ENCODE measurements at regions not wholly inside any gene's neighbourhood (a gene's known extent, or its start where the extent isn't known, plus 50 kb on each side); places are given as distances from the start of the nearest gene placed in this dataset.
A peak's percentile ranks its signal among the peaks of the same experiment; 100 is the strongest.

DNA sequence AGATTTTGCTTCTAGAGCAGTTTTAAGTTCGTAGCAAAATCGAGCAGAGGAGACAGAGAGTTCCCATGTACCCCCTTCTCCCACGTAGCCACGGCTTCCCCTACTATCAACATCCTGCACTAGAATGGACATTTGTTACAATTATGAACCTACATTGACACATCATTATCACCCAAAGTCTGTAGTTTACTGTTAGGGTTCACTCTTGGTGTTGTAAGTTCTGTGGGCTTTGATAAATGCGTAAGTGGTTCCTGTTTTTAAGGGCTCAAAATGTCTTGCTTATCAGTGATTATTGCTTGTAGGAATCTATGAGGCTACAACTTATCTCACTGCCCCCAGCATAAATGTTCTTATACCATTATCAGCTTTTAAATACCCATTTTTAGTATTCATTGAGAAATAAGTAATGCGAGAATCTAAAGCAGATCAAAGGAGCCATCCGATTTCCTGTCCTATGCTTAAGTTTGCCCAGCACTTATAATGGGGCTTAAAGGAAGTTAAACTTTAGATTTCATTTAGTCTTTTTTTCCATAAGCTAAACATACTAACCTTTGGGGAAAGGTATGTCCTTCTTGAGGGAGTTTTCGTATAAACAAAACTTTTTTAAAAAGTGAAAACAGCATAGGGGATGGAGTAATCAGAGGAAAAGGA lies 118.7 kb downstream of the HAUS1 start:
- Histone ChIP-seq H3K9ac (ENCODE audit: insufficient read depth in 1 of 2, low read depth in 2 of 2, low read length in 2 of 2) (peak overlapping the region in 1 of 2 experiments; percentile 17; a peak in 1 of 4 replicates), H3K27me3 (ENCODE audit: control insufficient read depth in 2 of 2, insufficient read depth in 2 of 2, low read length in 2 of 2) (no peaks in the 10 kb centered on the region), H4K20me1 (replicated peaks; ENCODE audit: control insufficient read depth, insufficient read depth, low read length) (no peaks in the 10 kb centered on the region), H3K79me2 (ENCODE audit: control insufficient read depth, insufficient read depth, low read length) (peaks cover 58% of the 10 kb centered on the region), H3K9me3 (replicated peaks; ENCODE audit: control insufficient read depth, insufficient read depth, low read depth, low read length) (no peaks in the 10 kb centered on the region), H3K9me1 (ENCODE audit: control insufficient read depth, insufficient read depth, low read length) (no peaks in the 10 kb centered on the region), H2AFZ (ENCODE audit: low read depth, low read length) (no peak overlapping the region), H3K27ac (ENCODE audit: extremely low read depth, low read depth, low read length) (peak overlapping the region; percentile 3; the same call in 1 of the 3 replicates), H3K4me3 (no peak overlapping the region), H3K36me3 (ENCODE audit: control insufficient read depth, insufficient read depth, low read length) (peaks cover 20% of the 10 kb centered on the region; the same call in 2 of the 3 replicates), H3K4me2 (ENCODE audit: insufficient read depth, low read length) (peak overlapping the region; percentile 48), H3K4me1 (replicated peaks in 1 of 2; ENCODE audit: control insufficient read depth in 2 of 2, insufficient read depth in 2 of 2, low read length in 2 of 2) (peaks cover 0 to 11% of the 10 kb centered on the region in 2 experiments; a peak in 2 of 5 replicates)
- BruUV-seq (replicated peaks): no TSS peak
- intact Hi-C loops (cut with micrococcal nuclease): no loop called here
- in situ Hi-C loops (cut with MboI): no loop called here
- FAIRE-seq (peak; percentile 76), ATAC-seq (peak; percentile 79), DNase-seq (ENCODE audit: extremely low read depth in 1 of 4, low spot score in 3 of 4) (peak in 2 of 4 experiments; percentile 17 to 66)
- WGBS (ENCODE audit: insufficient coverage, low coverage, missing lambda C conversion rate): 4% methylated on average over 8 of the region's 8 CpGs
- POLR2A ChIA-PET: no interaction called here
- CTCF ChIA-PET (ENCODE audit: low intra/inter-chr PET ratio): no interaction called here
- TF ChIP-seq HDGF (IDR thresholded peaks at IDR 0.05): no peak
- TF ChIP-seq, protein P1, sequence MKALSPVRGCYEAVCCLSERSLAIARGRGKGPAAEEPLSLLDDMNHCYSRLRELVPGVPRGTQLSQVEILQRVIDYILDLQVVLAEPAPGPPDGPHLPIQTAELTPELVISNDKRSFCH (CRISPR knock-in tag; IDR thresholded peaks at IDR 0.05): no peak
- TF ChIP-seq, protein P1 (tag; IDR thresholded peaks at IDR 0.05): peak; percentile 51; the same call in 1 of the 2 replicates
- TF ChIP-seq MEIS2 (IDR thresholded peaks at IDR 0.05; ENCODE audit: partially characterized antibody): peak; percentile 88
- no peak for TF ChIP-seq ZNF589 (CRISPR knock-in tag; IDR thresholded peaks at IDR 0.05; ENCODE audit: low read depth)
- peak; percentile 47 to 53; a peak in 1 of 4 replicates for TF ChIP-seq KDM1A (IDR thresholded peaks at IDR 0.05)
- TF ChIP-seq JUND (IDR thresholded peaks at IDR 0.05; ENCODE audit: borderline replicate concordance, low read depth, low read length): peak; percentile 49; the same call in 1 of the 2 replicates
- TF ChIP-seq JUND (tag; IDR thresholded peaks at IDR 0.05; ENCODE audit: borderline replicate concordance, low read depth, low read length): peak; percentile 23; the same call in 2 of the 3 replicates
- peak; percentile 32 for TF ChIP-seq HDAC3 (IDR thresholded peaks at IDR 0.05; ENCODE audit: borderline replicate concordance, partially characterized antibody)
- TF ChIP-seq CBFA2T3 (IDR thresholded peaks at IDR 0.05): peak; percentile 94
- peak; percentile 21; the same call in 1 of the 2 replicates for TF ChIP-seq CXXC5 (CRISPR knock-in tag; IDR thresholded peaks at IDR 0.05)
- TF ChIP-seq MTA2 (IDR thresholded peaks at IDR 0.05; ENCODE audit: low read depth): peak; percentile 62; the same call in 1 of the 2 replicates
- TF ChIP-seq NR4A1 (CRISPR knock-in tag; IDR thresholded peaks at IDR 0.05): no peak
- TF ChIP-seq NR4A1 (tag; IDR thresholded peaks at IDR 0.05): no peak
- TF ChIP-seq ZC3H4 (CRISPR knock-in tag; IDR thresholded peaks at IDR 0.05; ENCODE audit: borderline replicate concordance): no peak
- TF ChIP-seq, protein P2, sequence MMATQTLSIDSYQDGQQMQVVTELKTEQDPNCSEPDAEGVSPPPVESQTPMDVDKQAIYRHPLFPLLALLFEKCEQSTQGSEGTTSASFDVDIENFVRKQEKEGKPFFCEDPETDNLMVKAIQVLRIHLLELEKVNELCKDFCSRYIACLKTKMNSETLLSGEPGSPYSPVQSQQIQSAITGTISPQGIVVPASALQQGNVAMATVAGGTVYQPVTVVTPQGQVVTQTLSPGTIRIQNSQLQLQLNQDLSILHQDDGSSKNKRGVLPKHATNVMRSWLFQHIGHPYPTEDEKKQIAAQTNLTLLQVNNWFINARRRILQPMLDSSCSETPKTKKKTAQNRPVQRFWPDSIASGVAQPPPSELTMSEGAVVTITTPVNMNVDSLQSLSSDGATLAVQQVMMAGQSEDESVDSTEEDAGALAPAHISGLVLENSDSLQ (IDR thresholded peaks at IDR 0.05): peak; percentile 32; the same call in 1 of the 2 replicates
- TF ChIP-seq SPI1 (IDR thresholded peaks at IDR 0.05; ENCODE audit: borderline replicate concordance, low read depth, low read length): 0 out of 2 replicates have a peak, but pooled peaks have one; percentile 27
- TF ChIP-seq CBFA2T2 (conservative IDR thresholded peaks at IDR 0.05): peak; percentile 89
- peak; percentile 87 for TF ChIP-seq TEAD4 (IDR thresholded peaks at IDR 0.05; ENCODE audit: low read length)
- no peak for TF ChIP-seq TEAD4 (CRISPR knock-in tag; IDR thresholded peaks at IDR 0.05; ENCODE audit: borderline replicate concordance)
- peak; percentile 69 for TF ChIP-seq CREM (IDR thresholded peaks at IDR 0.05; ENCODE audit: low read depth)
- TF ChIP-seq PML (IDR thresholded peaks at IDR 0.05; ENCODE audit: low read length): peak; percentile 52; the same call in 1 of the 2 replicates
- TF ChIP-seq TAL1 (IDR thresholded peaks at IDR 0.05): peak; percentile 77
- no peak for TF ChIP-seq ZNF165 (CRISPR knock-in tag; IDR thresholded peaks at IDR 0.05; ENCODE audit: borderline replicate concordance)
- no peak for TF ChIP-seq ZNF184 (CRISPR knock-in tag; IDR thresholded peaks at IDR 0.05)
- no peak for TF ChIP-seq JUNB (CRISPR knock-in tag; conservative IDR thresholded peaks at IDR 0.05)
- peak; percentile 84 for TF ChIP-seq NCOR1 (IDR thresholded peaks at IDR 0.05)
